GM12873 (cell line): ENCODE measurements at regions not wholly inside any gene's neighbourhood (a gene's known extent, or its start where the extent isn't known, plus 50 kb on each side); places are given as distances from the start of the nearest gene placed in this dataset.

Source experiments
- CTCF ChIP-seq: IDR thresholded peaks from 2 replicates; pipeline ENCODE4 v1.5.1; 2012; ENCODE audit warnings: low read depth, mild to moderate bottlenecking, moderate library complexity, low read length, control low read depth; ENCODE audit not compliant: insufficient read depth; ENCODE audit errors: missing control alignments

GRCh38 chr3:8087951-8088350 lies 413.7 kb upstream of the LMCD1 start:
- TF ChIP-seq CTCF = no peak

- no peak for TF ChIP-seq CTCF
Measured at GRCh38 chr3:8094415-8094814, 407.2 kb upstream of the LMCD1 start.

GRCh38 chr3:8095724-8096123 lies 405.9 kb upstream of the LMCD1 start:
- TF ChIP-seq CTCF = no peak

- TF ChIP-seq CTCF = no peak
Measured at GRCh38 chr3:8097690-8098089, 403.9 kb upstream of the LMCD1 start.

GRCh38 chr3:8103954-8104353 lies 397.7 kb upstream of the LMCD1 start:
- TF ChIP-seq CTCF = no peak

GRCh38 chr3:8106921-8107320 lies 394.7 kb upstream of the LMCD1 start:
- TF ChIP-seq CTCF = no peak

GRCh38 chr3:8110966-8111798 lies 390.4 kb upstream of the LMCD1 start:
- TF ChIP-seq CTCF = peak; percentile 74
